Muscle layer of colon (tissue), 2 donors: ENCODE measurements at regions not wholly inside any gene's neighbourhood (a gene's known extent, or its start where the extent isn't known, plus 50 kb on each side); places are given as distances from the start of the nearest gene placed in this dataset.
"Not testable (repeated sequence)": the region's sequence is repeated elsewhere in the genome, so short reads cannot be mapped to it uniquely, and the experiment has no call there.

Source experiments
- H3K27ac ChIP-seq: one replicate; pipeline ENCODE4 v1.7.0; 2013; ENCODE audit warnings: low read depth, mild to moderate bottlenecking, low read length, moderate library complexity
- H3K27me3 ChIP-seq, 2 donors: one replicate each; pipeline ENCODE4 v1.7.0; 2013; ENCODE audit warnings: low read length in 2 of 2, mild to moderate bottlenecking in 2 of 2; ENCODE audit not compliant: insufficient read depth in 2 of 2, control insufficient read depth in 1 of 2
- H3K36me3 ChIP-seq: one replicate; pipeline ENCODE4 v1.7.0; 2013; ENCODE audit warnings: mild to moderate bottlenecking, low read length; ENCODE audit not compliant: insufficient read depth
- H3K4me1 ChIP-seq: one replicate; pipeline ENCODE4 v1.7.0; 2013; ENCODE audit warnings: mild to moderate bottlenecking, low read length; ENCODE audit not compliant: insufficient read depth
- H3K4me3 ChIP-seq, 2 donors: one replicate each; pipeline ENCODE4 v1.7.0; 2013; ENCODE audit warnings: low read length in 2 of 2, low read depth in 1 of 2, mild to moderate bottlenecking in 1 of 2, moderate library complexity in 1 of 2
- H3K9ac ChIP-seq: one replicate; pipeline ENCODE4 v1.7.0; 2013; ENCODE audit warnings: low read length
- H3K9me3 ChIP-seq: one replicate; pipeline ENCODE4 v1.7.0; 2013; ENCODE audit warnings: mild to moderate bottlenecking, low read length
- donor health status: abdominal sarcoma.
- donor health status: Adenocarcinoma of cecum.

- H3K9me3 ChIP-seq = no peaks in the 10 kb centered on the region
- no peak overlapping the region for H3K9ac ChIP-seq
- H3K27ac ChIP-seq = no peak overlapping the region
- peaks cover 13% of the 10 kb centered on the region for H3K4me1 ChIP-seq
- no peak overlapping the region for H3K4me3 ChIP-seq
- H3K27me3 ChIP-seq = no peaks in the 10 kb centered on the region
- H3K36me3 ChIP-seq = no peaks in the 10 kb centered on the region
Measured at GRCh38 chr20:48124960-48125359, 339.7 kb upstream of the SULF2 start.

GRCh38 chr20:48124181-48124782 lies 339.0 kb upstream of the SULF2 start:
- H3K9me3 ChIP-seq = no peaks in the 10 kb centered on the region
- peaks cover 11% of the 10 kb centered on the region for H3K4me1 ChIP-seq
- H3K27me3 ChIP-seq = no peaks in the 10 kb centered on the region
- H3K4me3 ChIP-seq = no peak overlapping the region
- H3K36me3 ChIP-seq = no peaks in the 10 kb centered on the region
- no peak overlapping the region for H3K9ac ChIP-seq
- H3K27ac ChIP-seq = no peak overlapping the region

- no peak overlapping the region for H3K27ac ChIP-seq
- no peaks in the 10 kb centered on the region for H3K4me1 ChIP-seq
- H3K4me3 ChIP-seq = no peak overlapping the region
- no peaks in the 10 kb centered on the region for H3K36me3 ChIP-seq
- no peaks in the 10 kb centered on the region for H3K27me3 ChIP-seq
- no peaks in the 10 kb centered on the region for H3K9me3 ChIP-seq
- H3K9ac ChIP-seq = no peak overlapping the region
Measured at GRCh38 chr20:48120120-48120519, 334.8 kb upstream of the SULF2 start.

- H3K4me3 ChIP-seq, H3K36me3 ChIP-seq, H3K4me1 ChIP-seq, H3K9me3 ChIP-seq, H3K27ac ChIP-seq, H3K9ac ChIP-seq, H3K27me3 ChIP-seq: not testable (repeated sequence)
Measured at GRCh38 chr20:48119389-48119788, 334.1 kb upstream of the SULF2 start.

- no peaks in the 10 kb centered on the region for H3K4me1 ChIP-seq
- H3K4me3 ChIP-seq = no peak overlapping the region
- H3K27ac ChIP-seq = no peak overlapping the region
- no peaks in the 10 kb centered on the region for H3K27me3 ChIP-seq
- no peaks in the 10 kb centered on the region for H3K9me3 ChIP-seq
- no peak overlapping the region for H3K9ac ChIP-seq
- H3K36me3 ChIP-seq = no peaks in the 10 kb centered on the region
Measured at GRCh38 chr20:48115502-48115901, 330.2 kb upstream of the SULF2 start.

GRCh38 chr20:48107560-48107959 lies 322.3 kb upstream of the SULF2 start:
- no peak overlapping the region for H3K27ac ChIP-seq
- H3K27me3 ChIP-seq = no peaks in the 10 kb centered on the region
- no peaks in the 10 kb centered on the region for H3K36me3 ChIP-seq
- H3K9me3 ChIP-seq = no peaks in the 10 kb centered on the region
- no peaks in the 10 kb centered on the region for H3K4me1 ChIP-seq
- no peak overlapping the region for H3K9ac ChIP-seq
- no peak overlapping the region for H3K4me3 ChIP-seq

GRCh38 chr20:48106428-48106827 lies 321.1 kb upstream of the SULF2 start:
- Histone ChIP-seq H3K36me3 (no peaks in the 10 kb centered on the region), H3K27me3 (no peaks in the 10 kb centered on the region), H3K9me3 (no peaks in the 10 kb centered on the region), H3K4me3 (no peak overlapping the region), H3K9ac (no peak overlapping the region), H3K27ac (no peak overlapping the region), H3K4me1 (no peaks in the 10 kb centered on the region)

GRCh38 chr20:48105526-48105925 lies 320.2 kb upstream of the SULF2 start:
- H3K9ac ChIP-seq = no peak overlapping the region
- no peaks in the 10 kb centered on the region for H3K36me3 ChIP-seq
- no peak overlapping the region for H3K4me3 ChIP-seq
- no peaks in the 10 kb centered on the region for H3K4me1 ChIP-seq
- H3K9me3 ChIP-seq = no peaks in the 10 kb centered on the region
- H3K27me3 ChIP-seq = no peaks in the 10 kb centered on the region
- H3K27ac ChIP-seq = no peak overlapping the region

- H3K27ac ChIP-seq = no peak overlapping the region
- H3K4me3 ChIP-seq = no peak overlapping the region
- no peaks in the 10 kb centered on the region for H3K36me3 ChIP-seq
- no peaks in the 10 kb centered on the region for H3K27me3 ChIP-seq
- peaks cover 4% of the 10 kb centered on the region for H3K4me1 ChIP-seq
- H3K9ac ChIP-seq = no peak overlapping the region
- H3K9me3 ChIP-seq = no peaks in the 10 kb centered on the region
Measured at GRCh38 chr20:48102931-48103660, 317.8 kb upstream of the SULF2 start.

- no peaks in the 10 kb centered on the region for H3K27me3 ChIP-seq
- H3K9ac ChIP-seq = no peak overlapping the region
- H3K4me1 ChIP-seq = peaks cover 4% of the 10 kb centered on the region
- no peak overlapping the region for H3K4me3 ChIP-seq
- H3K9me3 ChIP-seq = no peaks in the 10 kb centered on the region
- no peaks in the 10 kb centered on the region for H3K36me3 ChIP-seq
- H3K27ac ChIP-seq = no peak overlapping the region
Measured at GRCh38 chr20:48102076-48102787, 317.0 kb upstream of the SULF2 start.

GRCh38 chr20:48100483-48100882 lies 315.2 kb upstream of the SULF2 start:
- Histone ChIP-seq H3K4me3 (no peak overlapping the region), H3K9ac (no peak overlapping the region), H3K27ac (no peak overlapping the region), H3K36me3 (no peaks in the 10 kb centered on the region), H3K27me3 (no peaks in the 10 kb centered on the region), H3K4me1 (peaks cover 4% of the 10 kb centered on the region), H3K9me3 (no peaks in the 10 kb centered on the region)
